ACHN (cell line): ENCODE measurements at regions not wholly inside any gene's neighbourhood (a gene's known extent, or its start where the extent isn't known, plus 50 kb on each side); places are given as distances from the start of the nearest gene placed in this dataset.

Experiments used
- DNase-seq: peaks from one replicate; pipeline ENCODE4 v3.0.0-alpha.2; 2015
- in situ Hi-C: cut with HindIII; loops from 2 replicates; pipeline ENCODE4 v1.10.0; 2017; ENCODE audit warnings: low sequenced_read_pairs, low pct_ligation_motif_present, low pct_unique_long_range_greater_than_20kb

- DNase-seq, result no peak
- in situ Hi-C loops, result no loop called here
Measured at GRCh38 chr2:239696559-239697207, 295.9 kb upstream of the HDAC4 start.

DNA sequence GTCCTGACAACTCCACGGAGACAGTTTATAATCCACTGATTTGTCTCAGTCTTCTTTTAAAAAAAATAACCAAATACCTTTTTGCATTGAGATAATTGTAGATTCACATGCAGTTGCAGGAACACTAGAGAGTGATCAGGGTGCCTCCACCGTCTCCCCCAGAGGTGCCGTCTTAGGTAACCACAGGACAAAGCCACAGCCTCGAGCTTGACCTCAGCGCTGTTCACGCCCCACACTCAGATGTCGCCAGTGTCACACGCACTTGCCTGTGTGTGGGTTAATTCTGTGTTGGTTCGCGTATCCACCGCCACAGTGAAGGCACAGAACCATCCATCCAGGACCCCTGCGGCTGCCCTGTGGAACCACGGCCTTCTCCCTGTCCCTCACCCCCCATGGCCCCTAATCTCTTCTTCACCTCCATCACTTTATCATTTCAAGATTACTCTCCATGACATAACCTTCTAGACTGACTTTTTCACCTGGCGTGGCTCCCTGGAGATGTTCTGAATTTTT is 295.0 kb upstream of the HDAC4 start:
- no peak for DNase-seq
- in situ Hi-C loops, result no loop called here

GRCh38 chr2:239695106-239695727 is 294.4 kb upstream of the HDAC4 start:
- no peak for DNase-seq
- in situ Hi-C loops, result no loop called here

DNA sequence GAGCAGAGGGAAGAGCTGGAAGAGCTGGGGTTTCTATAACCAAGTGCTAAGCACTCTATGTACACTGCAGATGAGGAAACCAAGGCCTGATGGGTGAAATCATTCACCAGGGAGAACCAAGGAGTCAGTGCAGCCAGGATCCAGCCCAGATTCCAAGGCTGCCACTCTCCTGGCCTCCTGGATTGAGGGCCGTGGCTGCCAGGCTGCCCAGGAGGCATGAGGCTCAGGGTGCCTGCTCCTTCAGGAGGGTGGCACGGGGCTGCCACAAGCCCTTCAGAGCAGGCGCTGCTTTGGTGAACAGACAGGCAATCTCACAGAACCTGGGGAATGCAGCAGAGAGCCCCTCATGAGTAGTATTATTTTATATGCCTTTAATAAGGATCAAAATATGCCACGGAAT is 293.7 kb upstream of the HDAC4 start:
- in situ Hi-C loops, result no loop called here
- DNase-seq, result no peak

DNA sequence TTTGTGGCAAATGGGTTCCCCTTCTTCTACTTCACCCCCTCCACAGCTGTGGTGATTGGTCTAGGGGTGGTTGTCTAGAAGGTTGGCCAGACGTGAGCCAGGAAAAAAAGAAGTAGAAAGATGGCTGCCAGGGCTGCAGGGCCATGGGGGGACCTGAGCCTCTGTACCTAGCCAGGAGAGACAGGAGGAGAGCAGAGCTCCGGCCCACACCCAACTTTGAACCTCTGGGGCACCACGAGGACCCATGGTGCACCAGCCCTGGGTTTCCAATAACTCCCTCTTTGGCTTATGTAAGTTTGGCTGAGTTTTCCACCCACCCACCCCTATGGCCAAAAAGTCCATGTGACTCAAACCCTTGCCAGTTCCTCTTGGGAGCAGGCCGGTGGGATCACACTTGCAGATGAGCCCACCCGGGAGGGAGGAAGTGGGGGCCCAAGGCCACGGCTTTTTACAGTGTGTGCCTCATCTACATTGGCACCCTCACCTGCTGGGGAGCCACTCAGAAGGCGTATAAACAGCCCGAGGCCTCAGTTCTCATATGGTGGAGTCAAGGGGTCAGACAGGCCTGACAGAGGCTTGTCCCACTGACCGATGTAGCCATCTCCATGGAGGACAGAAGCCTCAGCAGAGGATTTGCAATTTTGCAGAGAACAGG is 293.1 kb upstream of the HDAC4 start:
- DNase-seq, result no peak
- in situ Hi-C loops, result no loop called here

DNA sequence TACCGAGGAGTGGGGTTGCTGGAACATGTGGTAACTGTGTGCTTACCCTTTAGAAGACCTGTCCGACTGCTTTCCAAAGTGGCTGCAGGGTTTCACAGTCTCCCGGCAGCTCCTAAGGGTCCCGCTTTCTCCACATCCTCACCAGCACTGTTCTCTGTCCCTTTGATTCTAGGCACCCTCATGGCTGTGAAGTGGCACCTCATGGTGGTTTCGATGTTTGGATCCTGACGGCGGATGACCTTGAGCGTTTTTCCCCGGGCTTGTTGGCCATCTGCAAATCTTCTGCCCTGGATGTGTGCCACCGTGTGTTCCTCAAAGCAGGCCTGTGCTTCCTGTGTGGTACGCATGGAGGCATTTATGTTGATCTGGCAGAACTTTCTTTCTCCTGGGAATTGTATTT is 292.5 kb upstream of the HDAC4 start:
- DNase-seq, result no peak
- in situ Hi-C loops, result no loop called here

GRCh38 chr2:239692919-239693318 is 292.1 kb upstream of the HDAC4 start:
- in situ Hi-C loops, result no loop called here
- no peak for DNase-seq

DNA sequence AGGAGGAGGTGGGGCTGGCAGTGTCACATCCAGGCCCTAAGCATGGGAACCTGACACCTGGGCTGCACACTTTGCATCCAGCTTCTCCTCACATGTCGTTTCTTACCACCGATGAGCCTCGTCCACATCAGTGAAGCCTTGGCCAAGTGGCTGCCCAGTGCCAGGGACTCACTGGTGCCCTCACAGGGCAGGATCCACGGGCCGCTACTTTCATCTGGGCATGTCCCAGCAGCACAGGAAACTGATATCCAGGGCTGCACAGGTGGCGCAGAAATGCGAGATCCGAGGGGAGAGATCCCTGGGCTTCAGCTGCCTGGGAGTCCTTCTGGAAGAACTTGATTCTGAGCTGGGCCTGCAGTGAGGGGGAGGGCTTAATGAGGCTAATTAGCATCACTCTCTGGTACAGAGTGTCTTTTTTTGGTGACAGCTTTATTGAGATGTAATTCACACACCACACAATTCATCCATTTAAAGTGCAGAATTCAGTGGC is 291.6 kb upstream of the HDAC4 start:
- DNase-seq, result no peak
- in situ Hi-C loops, result no loop called here

GRCh38 chr2:239691720-239692119 is 290.9 kb upstream of the HDAC4 start:
- in situ Hi-C loops, result no loop called here
- DNase-seq, result no peak

DNA sequence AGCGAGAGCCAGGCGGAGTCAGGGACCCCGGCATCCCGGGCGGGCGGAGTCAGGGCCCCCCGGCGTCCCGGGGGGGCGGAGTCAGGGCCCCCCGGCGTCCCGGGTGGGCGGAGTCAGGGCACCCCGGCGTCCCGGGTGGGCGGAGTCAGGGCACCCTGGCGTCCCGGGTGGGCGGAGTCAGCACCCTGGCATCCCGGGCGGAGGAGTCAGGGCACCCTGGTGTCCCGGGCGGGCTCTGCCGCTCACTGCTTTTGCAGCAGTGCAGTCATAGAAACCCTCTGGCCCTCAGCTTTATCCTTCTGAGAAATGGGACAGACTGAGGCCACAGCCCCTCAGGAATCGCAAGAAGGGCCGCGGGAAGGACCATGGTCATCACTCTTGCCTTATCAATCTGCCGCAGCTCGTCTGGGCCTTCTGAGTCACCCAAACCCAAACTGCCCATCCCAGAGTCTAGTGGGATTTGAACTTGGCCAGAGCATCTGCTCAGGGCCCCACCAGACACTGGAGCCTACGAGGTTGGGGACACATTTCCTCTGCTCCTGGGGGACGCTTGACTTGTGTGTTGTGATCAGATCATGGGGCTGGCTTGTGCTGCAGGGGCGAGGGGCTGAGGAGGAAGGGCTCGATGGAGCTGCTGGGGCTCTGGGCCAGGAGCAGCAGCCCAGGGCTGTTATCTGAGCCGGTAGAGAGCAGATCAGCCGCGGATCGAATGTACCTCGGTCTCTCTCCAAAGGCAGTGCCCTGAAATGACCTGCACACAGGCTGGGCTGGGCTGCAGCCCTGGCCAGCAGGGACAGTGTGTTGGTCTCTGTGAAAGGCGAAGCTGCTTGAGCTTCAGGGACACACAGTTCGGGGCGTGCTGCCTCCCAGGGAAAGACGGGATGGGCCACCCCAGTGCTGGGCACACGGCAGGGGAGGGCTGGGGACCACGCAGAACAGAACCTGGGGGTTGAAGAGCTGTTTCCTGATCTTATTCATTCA is 290.1 kb upstream of the HDAC4 start:
- in situ Hi-C loops, result no loop called here
- DNase-seq, result no peak

- in situ Hi-C loops, result no loop called here
Measured at GRCh38 chr2:239689985-239690384, 289.2 kb upstream of the HDAC4 start.

GRCh38 chr2:239689410-239689809 is 288.6 kb upstream of the HDAC4 start:
- DNase-seq, result no peak
- in situ Hi-C loops, result no loop called here

More at GRCh38 chr2:239689985-239690384, 289.2 kb upstream of the HDAC4 start:
- no peak for DNase-seq

GRCh38 chr2:239688840-239689239 is 288.0 kb upstream of the HDAC4 start:
- DNase-seq, result no peak
- in situ Hi-C loops, result no loop called here

DNA sequence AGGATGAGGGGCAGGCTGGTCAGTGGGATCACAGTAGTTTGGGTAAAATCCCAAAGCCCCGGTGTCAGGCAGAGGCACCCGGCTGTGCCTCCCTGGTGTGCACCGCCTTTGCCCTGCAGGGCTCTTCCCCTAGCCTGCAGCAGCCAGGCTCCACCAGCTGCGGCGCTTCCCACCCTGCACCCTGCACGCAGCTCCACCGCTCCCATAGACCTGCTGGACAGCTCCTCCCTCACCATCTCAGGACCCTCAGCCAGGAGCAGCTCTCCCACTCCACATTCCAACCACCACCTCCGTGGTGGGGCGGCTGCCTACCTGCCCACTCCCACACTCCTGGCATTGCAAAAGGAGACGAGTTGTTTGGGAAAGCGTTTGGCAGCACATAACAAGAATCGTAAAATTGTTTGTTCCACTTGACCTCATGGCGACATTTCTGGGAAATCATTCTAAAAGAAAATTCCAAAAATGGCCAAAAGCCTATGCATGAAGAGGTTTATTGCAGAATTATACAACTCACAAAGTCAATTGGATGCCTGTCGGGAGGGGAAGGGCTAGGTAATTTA is 287.4 kb upstream of the HDAC4 start:
- DNase-seq, result peak; percentile 11
- in situ Hi-C loops, result no loop called here

- DNase-seq, result no peak
- in situ Hi-C loops, result no loop called here
Measured at GRCh38 chr2:239687441-239687840, 286.6 kb upstream of the HDAC4 start.

GRCh38 chr2:239685965-239686364 is 285.1 kb upstream of the HDAC4 start:
- DNase-seq, result no peak
- in situ Hi-C loops, result no loop called here

DNA sequence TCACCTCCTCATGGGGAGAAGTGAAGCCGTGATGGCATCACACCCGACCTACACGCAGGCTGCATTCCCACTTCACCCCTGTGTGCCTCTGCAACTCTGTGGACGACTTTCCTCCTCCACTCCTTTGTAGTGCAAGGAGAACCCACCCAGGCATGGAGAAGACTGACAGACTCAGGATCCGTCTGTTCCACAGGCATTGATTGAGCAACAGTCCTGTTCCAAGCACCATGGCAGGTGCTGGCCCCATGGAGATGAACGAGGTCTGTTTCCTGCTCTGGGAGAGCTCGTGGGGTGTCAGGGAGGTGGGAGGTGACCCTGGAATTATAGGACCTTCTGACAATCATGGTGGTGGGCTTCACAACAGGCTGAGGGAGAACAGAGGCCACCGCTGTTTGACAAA is 284.7 kb upstream of the HDAC4 start:
- no peak for DNase-seq
- in situ Hi-C loops, result no loop called here

GRCh38 chr2:239684996-239685395 is 284.2 kb upstream of the HDAC4 start:
- in situ Hi-C loops, result no loop called here
- DNase-seq, result no peak
